Activated CD4-positive, alpha-beta memory T cell treated with anti-CD3 and anti-CD28 coated beads for 36 hours (primary cell): ENCODE measurements at regions not wholly inside any gene's neighbourhood (a gene's known extent, or its start where the extent isn't known, plus 50 kb on each side); places are given as distances from the start of the nearest gene placed in this dataset.

ENCODE experiments used
- CTCF ChIA-PET: fragments of 350-600 bp; sonication (Branson Sonifier 250); formaldehyde crosslinking; loops from one replicate; lab custom pipeline; 2021; ENCODE audit warnings: antibody characterized with exemption, inconsistent platforms; lab: Charles Lee
- POLR2A ChIA-PET: fragments of 350-600 bp; sonication (Branson Sonifier 250); formaldehyde crosslinking; loops from one replicate; lab custom pipeline; 2021; ENCODE audit warnings: antibody characterized with exemption; lab: Charles Lee
- DNase-seq: peaks from one replicate; pipeline ENCODE4 v3.0.0-alpha.2; 2020
- H3K27ac Mint-ChIP-seq: one replicate; pipeline ENCODE4 v1.8.0; 2021; ENCODE audit warnings: mixed read lengths
- H3K27me3 Mint-ChIP-seq: one replicate; pipeline ENCODE4 v1.8.0; 2021; ENCODE audit warnings: mixed read lengths
- H3K36me3 Mint-ChIP-seq: one replicate; pipeline ENCODE4 v1.8.0; 2021; ENCODE audit warnings: mixed read lengths
- H3K4me1 Mint-ChIP-seq: one replicate; pipeline ENCODE4 v1.8.0; 2021; ENCODE audit warnings: low read depth, mixed read lengths
- H3K4me3 Mint-ChIP-seq: one replicate; pipeline ENCODE4 v1.8.0; 2021; ENCODE audit warnings: mild to moderate bottlenecking, mixed read lengths
- H3K9me3 Mint-ChIP-seq: one replicate; pipeline ENCODE4 v1.8.0; 2021; ENCODE audit warnings: mixed read lengths
- intact Hi-C: fragments of 100-400 bp; cut with micrococcal nuclease; formaldehyde crosslinking; loops from one replicate; pipeline ENCODE4 v1.15.1; 2023

DNA sequence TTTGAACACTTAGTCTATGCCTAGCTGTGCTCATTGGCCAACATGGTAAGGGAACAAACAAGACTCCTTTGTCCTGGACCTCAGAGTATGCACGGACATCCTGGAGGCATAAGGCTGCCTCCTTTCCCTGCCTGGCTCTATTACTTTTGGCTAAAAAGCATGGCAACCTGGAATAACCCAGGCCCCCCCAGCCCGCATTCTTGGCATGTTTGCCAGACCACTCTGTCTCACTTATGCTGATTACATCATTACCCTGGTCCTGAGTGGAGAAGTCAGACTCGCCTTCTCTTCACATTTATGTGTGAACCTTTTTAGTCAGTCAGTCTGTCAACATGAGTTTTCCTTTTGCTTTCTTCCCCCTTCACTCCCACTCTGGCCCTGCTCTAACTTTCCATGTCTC, 58.0 kb upstream of the ELK3 start:
- ChIA-PET POLR2A (no interaction called here), CTCF (interaction anchor here (3.0 kb wide), 1 partner anchor 79 kb away, joined by 10 read pairs; no protein-coding TSS in a partner anchor)
- Mint-ChIP-seq H3K9me3 (no peaks in the 10 kb centered on the region), H3K4me3 (no peak overlapping the region), H3K27ac (no peak overlapping the region), H3K4me1 (peaks cover 27% of the 10 kb centered on the region), H3K36me3 (no peaks in the 10 kb centered on the region), H3K27me3 (peaks cover 4% of the 10 kb centered on the region)
- DNase-seq = no peak
- intact Hi-C loops = loop anchor here (1.0 to 2.0 kb wide), 3 partner anchors 41 to 77 kb away; no protein-coding TSS in a partner anchor

GRCh38 chr12:96136725-96137378, 57.3 kb upstream of the ELK3 start:
- intact Hi-C loops = loop anchor here (1.0 to 2.0 kb wide), 3 partner anchors 40 to 76 kb away; no protein-coding TSS in a partner anchor
- no peak for DNase-seq
- Mint-ChIP-seq H3K27me3 (peaks cover 4% of the 10 kb centered on the region), H3K27ac (no peak overlapping the region), H3K4me1 (peaks cover 27% of the 10 kb centered on the region), H3K4me3 (no peak overlapping the region), H3K36me3 (no peaks in the 10 kb centered on the region), H3K9me3 (no peaks in the 10 kb centered on the region)
- POLR2A ChIA-PET = no interaction called here
- CTCF ChIA-PET = interaction anchor here (3.0 kb wide), 1 partner anchor 78 kb away, joined by 10 read pairs; no protein-coding TSS in a partner anchor

DNA sequence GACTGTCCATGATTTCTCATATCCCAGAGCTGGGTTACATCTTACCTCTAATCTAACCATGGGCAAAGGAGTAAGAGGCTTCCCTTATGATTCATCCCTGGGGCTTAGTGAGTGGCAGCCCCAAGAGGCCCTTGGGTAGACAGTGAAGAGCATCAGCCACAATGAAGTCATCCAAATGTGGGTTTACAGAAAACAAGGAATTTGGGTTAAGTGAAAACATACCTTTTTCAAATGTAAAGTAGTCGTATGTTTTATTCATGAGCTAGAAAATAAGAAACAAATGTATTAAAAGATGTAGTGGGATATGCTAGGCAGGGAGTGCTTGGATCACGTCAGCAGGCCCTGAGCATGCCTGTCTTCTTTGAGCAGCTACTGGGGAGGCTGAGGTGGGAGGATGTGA, 54.0 kb upstream of the ELK3 start:
- DNase-seq = peak; percentile 30
- ChIA-PET CTCF (no interaction called here), POLR2A (interaction anchor here (1.0 kb wide), 1 partner anchor 72 kb away, joined by 3 read pairs; no protein-coding TSS in a partner anchor)

GRCh38 chr12:96141216-96141912, 52.8 kb upstream of the ELK3 start:
- Mint-ChIP-seq H3K9me3 (no peaks in the 10 kb centered on the region), H3K27ac (no peak overlapping the region), H3K4me1 (peaks cover 31% of the 10 kb centered on the region), H3K27me3 (no peaks in the 10 kb centered on the region), H3K4me3 (no peak overlapping the region), H3K36me3 (no peaks in the 10 kb centered on the region)
- no peak for DNase-seq
- POLR2A ChIA-PET = no interaction called here
- intact Hi-C loops = no loop called here
- CTCF ChIA-PET = no interaction called here

More for the DNA sequence above, 54.0 kb upstream of the ELK3 start:
- Mint-ChIP-seq H3K4me3 (no peak overlapping the region), H3K36me3 (no peaks in the 10 kb centered on the region), H3K27me3 (peaks cover 2% of the 10 kb centered on the region), H3K4me1 (peaks cover 38% of the 10 kb centered on the region), H3K27ac (no peak overlapping the region), H3K9me3 (no peaks in the 10 kb centered on the region)
- intact Hi-C loops = no loop called here

DNA sequence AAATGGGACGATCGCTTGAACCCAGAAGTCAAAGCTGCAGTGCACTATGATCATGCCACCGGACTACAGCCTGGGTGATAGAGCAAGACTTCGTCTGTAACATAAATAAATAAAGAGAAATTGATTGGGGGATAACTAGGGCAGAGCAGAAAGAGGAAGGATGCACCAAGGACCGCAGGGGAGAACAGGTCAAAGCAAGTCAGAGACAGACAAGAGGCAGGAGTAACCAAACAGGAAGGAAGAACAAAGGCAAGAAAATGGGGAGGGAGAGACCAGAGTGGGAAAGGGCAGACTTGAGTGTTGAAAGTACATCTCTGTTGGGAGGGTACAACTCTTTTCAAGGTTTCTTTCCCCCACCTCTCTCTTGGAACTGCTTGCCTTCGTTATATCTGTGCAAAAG, 50.8 kb upstream of the ELK3 start:
- ChIA-PET CTCF (no interaction called here), POLR2A (no interaction called here)
- intact Hi-C loops = no loop called here
- Mint-ChIP-seq H3K36me3 (no peaks in the 10 kb centered on the region), H3K9me3 (no peaks in the 10 kb centered on the region), H3K4me1 (peaks cover 24% of the 10 kb centered on the region), H3K4me3 (no peak overlapping the region), H3K27ac (no peak overlapping the region), H3K27me3 (no peaks in the 10 kb centered on the region)
- no peak for DNase-seq

- no peak overlapping the region for H3K4me3 Mint-ChIP-seq
Observed at GRCh38 chr12:96143827-96144565, 50.2 kb upstream of the ELK3 start.

More at GRCh38 chr12:96143827-96144565, 50.2 kb upstream of the ELK3 start:
- Mint-ChIP-seq H3K4me1 (peaks cover 24% of the 10 kb centered on the region), H3K27me3 (no peaks in the 10 kb centered on the region), H3K9me3 (no peaks in the 10 kb centered on the region), H3K36me3 (no peaks in the 10 kb centered on the region), H3K27ac (no peak overlapping the region)
- ChIA-PET CTCF (no interaction called here), POLR2A (no interaction called here)
- intact Hi-C loops = no loop called here
- no peak for DNase-seq
